Activated T-cell treated with anti-CD3 and anti-CD28 coated beads, Interleukin-2, amount 50 U/mL, for 1 hour (primary cell): ENCODE measurements at regions not wholly inside any gene's neighbourhood (a gene's known extent, or its start where the extent isn't known, plus 50 kb on each side); places are given as distances from the start of the nearest gene placed in this dataset.
A peak's percentile ranks its signal among the peaks of the same experiment; 100 is the strongest.

Experiments
- DNase-seq: peaks from one replicate; pipeline ENCODE4 v3.0.0-alpha.2; 2020

GRCh38 chr1:58862728-58863385 lies 79.0 kb upstream of the JUN start:
- DNase-seq = no peak

- DNase-seq = no peak
Measured at GRCh38 chr1:58864654-58865053, 80.8 kb upstream of the JUN start.

GRCh38 chr1:58866578-58866977 lies 82.7 kb upstream of the JUN start:
- no peak for DNase-seq

- no peak for DNase-seq
Measured at GRCh38 chr1:58869638-58870297, 85.9 kb upstream of the JUN start.

- DNase-seq = no peak
Measured at GRCh38 chr1:58870298-58870676, 86.4 kb upstream of the JUN start.

- no peak for DNase-seq
Measured at GRCh38 chr1:58874342-58874741, 90.5 kb upstream of the JUN start.

- DNase-seq = no peak
Measured at GRCh38 chr1:58874757-58875755, 91.2 kb upstream of the JUN start.

- no peak for DNase-seq
Measured at GRCh38 chr1:58879464-58879863, 95.6 kb upstream of the JUN start.

- no peak for DNase-seq
Measured at GRCh38 chr1:58880592-58880991, 96.7 kb upstream of the JUN start.

- no peak for DNase-seq
Measured at GRCh38 chr1:58881471-58881994, 97.7 kb upstream of the JUN start.

- DNase-seq = no peak
Measured at GRCh38 chr1:58882322-58882948, 98.6 kb upstream of the JUN start.

GRCh38 chr1:58883037-58883887 lies 99.4 kb upstream of the JUN start:
- no peak for DNase-seq

GRCh38 chr1:58883888-58884482 lies 100.1 kb upstream of the JUN start:
- no peak for DNase-seq

GRCh38 chr1:58884706-58885661 lies 101.1 kb upstream of the JUN start:
- DNase-seq = no peak

- DNase-seq = peak; percentile 33
Measured at GRCh38 chr1:58885998-58886397, 102.2 kb upstream of the JUN start.

- no peak for DNase-seq
Measured at GRCh38 chr1:58886611-58887010, 102.8 kb upstream of the JUN start.

GRCh38 chr1:58887059-58887458 lies 103.2 kb upstream of the JUN start:
- no peak for DNase-seq

GRCh38 chr1:58888833-58889232 lies 105.0 kb upstream of the JUN start:
- DNase-seq = no peak

- no peak for DNase-seq
Measured at GRCh38 chr1:58890113-58890512, 106.3 kb upstream of the JUN start.

- no peak for DNase-seq
Measured at GRCh38 chr1:58890609-58891008, 106.8 kb upstream of the JUN start.
